IPS-NIHi7 (cell line): ENCODE measurements at regions not wholly inside any gene's neighbourhood (a gene's known extent, or its start where the extent isn't known, plus 50 kb on each side); places are given as distances from the start of the nearest gene placed in this dataset.

Experiments
- DNase-seq: peaks from one replicate; pipeline ENCODE4 v3.0.0; 2012; ENCODE audit warnings: mixed read lengths; ENCODE audit errors: extremely low spot score

- DNase-seq = no peak
These were observed 543.7 kb downstream of the XIRP2 start for GRCh38 chr2:167431949-167432348.

GRCh38 chr2:167430447-167430846, 542.2 kb downstream of the XIRP2 start:
- no peak for DNase-seq

- DNase-seq = no peak
These were observed 536.8 kb downstream of the XIRP2 start for GRCh38 chr2:167424803-167425755.

- DNase-seq = no peak
These were observed 535.9 kb downstream of the XIRP2 start for GRCh38 chr2:167424221-167424620.

- DNase-seq = no peak
These were observed 535.5 kb downstream of the XIRP2 start for GRCh38 chr2:167423731-167424130.

GRCh38 chr2:167420211-167420610, 531.9 kb downstream of the XIRP2 start:
- DNase-seq = no peak

GRCh38 chr2:167415068-167415467, 526.8 kb downstream of the XIRP2 start:
- DNase-seq = no peak

- DNase-seq = no peak
These were observed 523.1 kb downstream of the XIRP2 start for GRCh38 chr2:167411367-167411766.

- peak; percentile 85 for DNase-seq
These were observed 518.3 kb downstream of the XIRP2 start for GRCh38 chr2:167406558-167406957.

- no peak for DNase-seq
These were observed 516.5 kb downstream of the XIRP2 start for GRCh38 chr2:167404627-167405284.

GRCh38 chr2:167401309-167401708, 513.0 kb downstream of the XIRP2 start:
- no peak for DNase-seq

GRCh38 chr2:167400546-167400945, 512.3 kb downstream of the XIRP2 start:
- no peak for DNase-seq

- no peak for DNase-seq
These were observed 510.6 kb downstream of the XIRP2 start for GRCh38 chr2:167398873-167399272.

GRCh38 chr2:167388901-167389300, 500.6 kb downstream of the XIRP2 start:
- DNase-seq = no peak

GRCh38 chr2:167388497-167388896, 500.2 kb downstream of the XIRP2 start:
- DNase-seq = no peak

GRCh38 chr2:167386694-167387093, 498.4 kb downstream of the XIRP2 start:
- no peak for DNase-seq

- no peak for DNase-seq
These were observed 495.4 kb downstream of the XIRP2 start for GRCh38 chr2:167383610-167384194.

- no peak for DNase-seq
These were observed 493.1 kb downstream of the XIRP2 start for GRCh38 chr2:167381349-167381748.

GRCh38 chr2:167380555-167380954, 492.3 kb downstream of the XIRP2 start:
- DNase-seq = no peak

- DNase-seq = no peak
These were observed 491.8 kb downstream of the XIRP2 start for GRCh38 chr2:167380094-167380493.

- DNase-seq = no peak
These were observed 480.8 kb downstream of the XIRP2 start for GRCh38 chr2:167369083-167369482.

GRCh38 chr2:167368371-167368770, 480.1 kb downstream of the XIRP2 start:
- DNase-seq = no peak

- DNase-seq = no peak
These were observed 476.9 kb downstream of the XIRP2 start for GRCh38 chr2:167365216-167365615.
